ENCODE measurements at regions not wholly inside any gene's neighbourhood (a gene's known extent, or its start where the extent isn't known, plus 50 kb on each side); places are given as distances from the start of the nearest gene placed in this dataset.
A peak's percentile ranks its signal among the peaks of the same experiment; 100 is the strongest.

GRCh38 chr7:80018941-80019808 lies 115.5 kb upstream of the GNAI1 start:
- intact Hi-C loops (cut with micrococcal nuclease): no loop called here
- ChIA-PET CTCF (ENCODE audit: partially characterized antibody) (no interaction called here), POLR2A (ENCODE audit: partially characterized antibody) (no interaction called here)
- no peaks in the 10 kb centered on the region for H3K27me3 Mint-ChIP-seq
- H3K9me3 ChIP-seq (ENCODE audit: control insufficient read depth in 1 of 2, low read length in 2 of 2): no peaks in the 10 kb centered on the region
- no peak overlapping the region for H3K27ac ChIP-seq (ENCODE audit: low read depth, low read length)
- DNase-seq: peak in 1 of 5 donors; percentile 9
- no peaks in the 10 kb centered on the region for H3K4me1 Mint-ChIP-seq
- H3K4me3 ChIP-seq (ENCODE audit: low read length in 2 of 2): no peak overlapping the region
- H3K27ac Mint-ChIP-seq: no peak overlapping the region
- H3K9me3 Mint-ChIP-seq: peaks cover 3 to 11% (median 4%) of the 10 kb centered on the region in 8 donors
- no peaks in the 10 kb centered on the region for H3K36me3 ChIP-seq (ENCODE audit: insufficient read depth, low read length)
- no peaks in the 10 kb centered on the region for H3K36me3 Mint-ChIP-seq
- H3K4me3 Mint-ChIP-seq: no peak overlapping the region
- no peaks in the 10 kb centered on the region for H3K4me1 ChIP-seq (ENCODE audit: insufficient read depth, low read length)
- no peaks in the 10 kb centered on the region for H3K27me3 ChIP-seq (ENCODE audit: insufficient read depth, low read length)

GRCh38 chr7:80017101-80017698 lies 117.4 kb upstream of the GNAI1 start:
- Histone ChIP-seq H3K27ac (ENCODE audit: low read depth, low read length) (no peak overlapping the region), H3K9me3 (ENCODE audit: control insufficient read depth in 1 of 2, low read length in 2 of 2) (no peaks in the 10 kb centered on the region), H3K36me3 (ENCODE audit: insufficient read depth, low read length) (no peaks in the 10 kb centered on the region), H3K27me3 (ENCODE audit: insufficient read depth, low read length) (no peaks in the 10 kb centered on the region), H3K4me1 (ENCODE audit: insufficient read depth, low read length) (no peaks in the 10 kb centered on the region), H3K4me3 (ENCODE audit: low read length in 2 of 2) (no peak overlapping the region)
- CTCF ChIA-PET (ENCODE audit: partially characterized antibody): no interaction called here
- Mint-ChIP-seq H3K27ac (no peak overlapping the region), H3K4me1 (no peaks in the 10 kb centered on the region), H3K4me3 (no peak overlapping the region), H3K36me3 (no peaks in the 10 kb centered on the region), H3K27me3 (no peaks in the 10 kb centered on the region), H3K9me3 (peaks cover 0 to 18% (median 2%) of the 10 kb centered on the region in 8 donors)
- no peak for DNase-seq
- intact Hi-C loops (cut with micrococcal nuclease): no loop called here
- POLR2A ChIA-PET (ENCODE audit: partially characterized antibody): no interaction called here

GRCh38 chr7:80014511-80014910 lies 120.1 kb upstream of the GNAI1 start:
- Mint-ChIP-seq H3K4me1 (no peaks in the 10 kb centered on the region), H3K27ac (no peak overlapping the region), H3K9me3 (peaks cover 0 to 20% (median 3%) of the 10 kb centered on the region in 8 donors), H3K27me3 (no peaks in the 10 kb centered on the region), H3K4me3 (no peak overlapping the region), H3K36me3 (no peaks in the 10 kb centered on the region)
- DNase-seq: no peak
- ChIA-PET CTCF (ENCODE audit: partially characterized antibody) (no interaction called here), POLR2A (ENCODE audit: partially characterized antibody) (no interaction called here)
- Histone ChIP-seq H3K9me3 (ENCODE audit: control insufficient read depth in 1 of 2, low read length in 2 of 2) (no peaks in the 10 kb centered on the region), H3K27ac (ENCODE audit: low read depth, low read length) (no peak overlapping the region), H3K27me3 (ENCODE audit: insufficient read depth, low read length) (no peaks in the 10 kb centered on the region), H3K36me3 (ENCODE audit: insufficient read depth, low read length) (no peaks in the 10 kb centered on the region), H3K4me3 (ENCODE audit: low read length in 2 of 2) (no peak overlapping the region), H3K4me1 (ENCODE audit: insufficient read depth, low read length) (no peaks in the 10 kb centered on the region)
- intact Hi-C loops (cut with micrococcal nuclease): no loop called here

GRCh38 chr7:80008039-80008438 lies 126.6 kb upstream of the GNAI1 start:
- intact Hi-C loops (cut with micrococcal nuclease): no loop called here
- no peaks in the 10 kb centered on the region for H3K27me3 Mint-ChIP-seq
- no peak for DNase-seq
- Histone ChIP-seq H3K4me1 (ENCODE audit: insufficient read depth, low read length) (no peaks in the 10 kb centered on the region), H3K27me3 (ENCODE audit: insufficient read depth, low read length) (no peaks in the 10 kb centered on the region), H3K36me3 (ENCODE audit: insufficient read depth, low read length) (no peaks in the 10 kb centered on the region), H3K27ac (ENCODE audit: low read depth, low read length) (no peak overlapping the region), H3K9me3 (ENCODE audit: control insufficient read depth in 1 of 2, low read length in 2 of 2) (no peaks in the 10 kb centered on the region), H3K4me3 (ENCODE audit: low read length in 2 of 2) (no peak overlapping the region)
- H3K27ac Mint-ChIP-seq: no peak overlapping the region
- no peak overlapping the region for H3K4me3 Mint-ChIP-seq
- peaks cover 0 to 10% (median 2%) of the 10 kb centered on the region in 8 donors for H3K9me3 Mint-ChIP-seq
- H3K36me3 Mint-ChIP-seq: no peaks in the 10 kb centered on the region
- ChIA-PET POLR2A (ENCODE audit: partially characterized antibody) (no interaction called here), CTCF (ENCODE audit: partially characterized antibody) (no interaction called here)
- no peaks in the 10 kb centered on the region for H3K4me1 Mint-ChIP-seq

- Histone ChIP-seq H3K4me3 (ENCODE audit: low read length in 2 of 2) (no peak overlapping the region), H3K36me3 (ENCODE audit: insufficient read depth, low read length) (no peaks in the 10 kb centered on the region), H3K4me1 (ENCODE audit: insufficient read depth, low read length) (no peaks in the 10 kb centered on the region), H3K27ac (ENCODE audit: low read depth, low read length) (no peak overlapping the region), H3K27me3 (ENCODE audit: insufficient read depth, low read length) (no peaks in the 10 kb centered on the region), H3K9me3 (ENCODE audit: control insufficient read depth in 1 of 2, low read length in 2 of 2) (no peaks in the 10 kb centered on the region)
- Mint-ChIP-seq H3K4me3 (no peak overlapping the region), H3K27me3 (no peaks in the 10 kb centered on the region), H3K9me3 (peaks cover 0 to 6% (median 1%) of the 10 kb centered on the region in 8 donors), H3K4me1 (no peaks in the 10 kb centered on the region), H3K36me3 (no peaks in the 10 kb centered on the region), H3K27ac (no peak overlapping the region)
- intact Hi-C loops (cut with micrococcal nuclease): no loop called here
- no peak for DNase-seq
- ChIA-PET CTCF (ENCODE audit: partially characterized antibody) (no interaction called here), POLR2A (ENCODE audit: partially characterized antibody) (no interaction called here)
Observed at GRCh38 chr7:80002865-80003264, 131.8 kb upstream of the GNAI1 start.

GRCh38 chr7:79998363-79998762 lies 136.3 kb upstream of the GNAI1 start:
- H3K4me1 Mint-ChIP-seq: no peaks in the 10 kb centered on the region
- Histone ChIP-seq H3K4me1 (ENCODE audit: insufficient read depth, low read length) (no peaks in the 10 kb centered on the region), H3K36me3 (ENCODE audit: insufficient read depth, low read length) (no peaks in the 10 kb centered on the region), H3K27ac (ENCODE audit: low read depth, low read length) (no peak overlapping the region), H3K9me3 (ENCODE audit: control insufficient read depth in 1 of 2, low read length in 2 of 2) (no peaks in the 10 kb centered on the region), H3K4me3 (ENCODE audit: low read length in 2 of 2) (no peak overlapping the region), H3K27me3 (ENCODE audit: insufficient read depth, low read length) (no peaks in the 10 kb centered on the region)
- H3K9me3 Mint-ChIP-seq: peaks cover 0 to 6% (median 1%) of the 10 kb centered on the region in 8 donors
- ChIA-PET CTCF (ENCODE audit: partially characterized antibody) (no interaction called here), POLR2A (ENCODE audit: partially characterized antibody) (no interaction called here)
- no peaks in the 10 kb centered on the region for H3K36me3 Mint-ChIP-seq
- intact Hi-C loops (cut with micrococcal nuclease): no loop called here
- DNase-seq: no peak
- H3K27ac Mint-ChIP-seq: no peak overlapping the region
- no peak overlapping the region for H3K4me3 Mint-ChIP-seq
- no peaks in the 10 kb centered on the region for H3K27me3 Mint-ChIP-seq

- no peak overlapping the region for H3K27ac Mint-ChIP-seq
- ChIA-PET POLR2A (ENCODE audit: partially characterized antibody) (no interaction called here), CTCF (ENCODE audit: partially characterized antibody) (no interaction called here)
- no peaks in the 10 kb centered on the region for H3K27me3 Mint-ChIP-seq
- no peak for DNase-seq
- H3K9me3 ChIP-seq (ENCODE audit: control insufficient read depth in 1 of 2, low read length in 2 of 2): no peaks in the 10 kb centered on the region
- H3K36me3 ChIP-seq (ENCODE audit: insufficient read depth, low read length): no peaks in the 10 kb centered on the region
- no peak overlapping the region for H3K27ac ChIP-seq (ENCODE audit: low read depth, low read length)
- H3K4me3 ChIP-seq (ENCODE audit: low read length in 2 of 2): no peak overlapping the region
- H3K4me1 ChIP-seq (ENCODE audit: insufficient read depth, low read length): no peaks in the 10 kb centered on the region
- intact Hi-C loops (cut with micrococcal nuclease): no loop called here
- H3K9me3 Mint-ChIP-seq: peaks cover 0 to 6% (median 2%) of the 10 kb centered on the region in 8 donors
- H3K36me3 Mint-ChIP-seq: no peaks in the 10 kb centered on the region
- H3K27me3 ChIP-seq (ENCODE audit: insufficient read depth, low read length): no peaks in the 10 kb centered on the region
- no peaks in the 10 kb centered on the region for H3K4me1 Mint-ChIP-seq
- H3K4me3 Mint-ChIP-seq: no peak overlapping the region
Observed at GRCh38 chr7:79997345-79997744, 137.3 kb upstream of the GNAI1 start.

Data from CD4-positive, alpha-beta memory T cell (primary cell).